HCT116 (cell line): ENCODE measurements at regions not wholly inside any gene's neighbourhood (a gene's known extent, or its start where the extent isn't known, plus 50 kb on each side); places are given as distances from the start of the nearest gene placed in this dataset.
"Not testable (repeated sequence)": the region's sequence is repeated elsewhere in the genome, so short reads cannot be mapped to it uniquely, and the experiment has no call there.

Experiments
- ATAC-seq: fragments of 200-7000 bp; cut with Tn5 transposase; 2 replicates; pipeline ENCODE4 v1.9.1; 2020; ENCODE audit warnings: mild to moderate bottlenecking, moderate library complexity
- BruUV-seq: library from RNA; stranded (reverse); fragments of 400-500 nt; replicated peaks from 2 replicates; lab custom pipeline; 2021; lab: Mats Ljungman, UMichigan
- CTCF ChIA-PET: fragments of 300-600 bp; sonication (Branson Sonifier 250); formaldehyde crosslinking; loops from one replicate; lab custom pipeline; 2021; ENCODE audit warnings: antibody characterized with exemption; lab: Charles Lee
- POLR2A ChIA-PET: fragments of 300-600, 350-600 bp; sonication (Branson Sonifier 250); formaldehyde crosslinking; loops from one replicate; lab custom pipeline; 2021; ENCODE audit warnings: antibody characterized with exemption; lab: Charles Lee
- RAD21 ChIA-PET, 2 experiments: fragments of 300-600 bp; sonication (Branson Sonifier 250); formaldehyde crosslinking; loops; one replicate each; lab custom pipeline; 2023; ENCODE audit warnings: low total read pairs in 2 of 2; ENCODE audit not compliant: uncharacterized antibody in 2 of 2, unreplicated experiment in 2 of 2, low non-redundant PET in 1 of 2; lab: Charles Lee
- DNase-seq: peaks from one replicate; pipeline ENCODE4 v3.0.0-alpha.2; 2010; ENCODE audit warnings: low read depth, low spot score
- H2AFZ ChIP-seq: fragments of 200-600 bp; shearing (Covaris generic), sonication (generic); 2 replicates; pipeline ENCODE4 v1.6.1; 2017; ENCODE audit warnings: low read depth, mixed run types, mixed read lengths, antibody characterized with exemption, low read length; ENCODE audit not compliant: poor library complexity, severe bottlenecking
- H3K27ac ChIP-seq: 2 replicates; pipeline ENCODE4 v1.5.1; 2012; ENCODE audit warnings: low read depth, low read length
- H3K27me3 ChIP-seq: fragments of 200-600 bp; sonication (generic); 2 replicates; pipeline ENCODE4 v1.6.1; 2016; ENCODE audit warnings: mixed run types, low read length, mixed read lengths; ENCODE audit not compliant: insufficient read depth
- H3K36me3 ChIP-seq, 2 experiments: fragments of 200-500 bp in 1 of 2; fragments of 200-600 bp in 1 of 2; sonication (Bioruptor generic) in 1 of 2; sonication (generic) in 1 of 2; 2 replicates each; pipeline versions ENCODE4 v1.5.1 to v1.6.1; 2014 to 2016; ENCODE audit warnings: low read length in 2 of 2, inconsistent platforms in 1 of 2, mixed read lengths in 1 of 2, mixed run types in 1 of 2; ENCODE audit not compliant: insufficient read depth in 2 of 2, control insufficient read depth in 1 of 2
- H3K4me1 ChIP-seq, 2 experiments: fragments of 200-600 bp in 1 of 2; sonication (generic) in 1 of 2; 2 replicates each; pipeline versions ENCODE4 v1.5.1 to v1.6.1; 2012 to 2017; ENCODE audit warnings: low read length in 2 of 2, inconsistent platforms in 1 of 2, mild to moderate bottlenecking in 1 of 2, mixed read lengths in 1 of 2, mixed run types in 1 of 2, moderate library complexity in 1 of 2; ENCODE audit not compliant: insufficient read depth in 2 of 2, control insufficient read depth in 1 of 2
- H3K4me2 ChIP-seq: fragments of 200-600 bp; sonication (generic); 2 replicates; pipeline ENCODE4 v1.6.1; 2017; ENCODE audit warnings: mixed run types, low read length, mixed read lengths
- H3K4me3 ChIP-seq, 2 experiments: fragments of 200-600 bp in 1 of 2; sonication (generic) in 1 of 2; replicated peaks in 1 of 2; 2 replicates each; pipeline ENCODE4 v1.5.1; 2011 to 2016; ENCODE audit warnings: low read length in 2 of 2, control low read depth in 1 of 2, low read depth in 1 of 2, mild to moderate bottlenecking in 1 of 2, mixed read lengths in 1 of 2, mixed run types in 1 of 2
- H3K79me2 ChIP-seq: fragments of 200-600 bp; sonication (generic); 2 replicates; pipeline ENCODE4 v1.6.1; 2017; ENCODE audit warnings: mild to moderate bottlenecking, mixed run types, low read length, moderate library complexity, mixed read lengths; ENCODE audit not compliant: insufficient read depth
- H3K9ac ChIP-seq: fragments of 200-600 bp; sonication (generic); 2 replicates; pipeline ENCODE4 v1.6.1; 2016; ENCODE audit warnings: low read length, mixed read lengths
- H3K9me2 ChIP-seq: fragments of 200-600 bp; sonication (generic), shearing (Covaris generic); 2 replicates; pipeline ENCODE4 v1.6.1; 2017; ENCODE audit warnings: mixed run types, mild to moderate bottlenecking, moderate library complexity; ENCODE audit not compliant: insufficient read depth
- H3K9me3 ChIP-seq, 2 experiments: fragments of 200-500 bp in 1 of 2; fragments of 200-600 bp in 1 of 2; sonication (Bioruptor generic) in 1 of 2; sonication (generic) in 1 of 2; 2 replicates each; pipeline ENCODE4 v1.6.1; 2014 to 2017; ENCODE audit warnings: low read length in 2 of 2, mixed read lengths in 2 of 2, inconsistent platforms in 1 of 2, low read depth in 1 of 2, mild to moderate bottlenecking in 1 of 2, mixed run types in 1 of 2, moderate library complexity in 1 of 2; ENCODE audit not compliant: control insufficient read depth in 1 of 2, insufficient read depth in 1 of 2
- H4K20me1 ChIP-seq: fragments of 200-600 bp; sonication (generic), shearing (Covaris generic); 2 replicates; pipeline ENCODE4 v1.6.1; 2017; ENCODE audit warnings: mixed run types, mild to moderate bottlenecking, moderate library complexity; ENCODE audit not compliant: insufficient read depth
- CBX3 ChIP-seq: IDR thresholded peaks from 2 replicates; pipeline ENCODE4 v1.6.1; 2012; ENCODE audit warnings: low read depth
- ELF1 ChIP-seq: IDR thresholded peaks from 2 replicates; pipeline ENCODE4 v1.6.1; 2012; ENCODE audit warnings: low read depth, borderline replicate concordance
- EZH2 ChIP-seq: fragments of 200-600 bp; sonication (generic); IDR thresholded peaks from 2 replicates; pipeline ENCODE4 v1.6.1; 2017; ENCODE audit warnings: antibody characterized with exemption, mixed run types
- FOSL1 ChIP-seq: IDR thresholded peaks from 2 replicates; pipeline ENCODE4 v1.6.1; 2012; ENCODE audit warnings: low read depth
- JUND ChIP-seq: IDR thresholded peaks from 2 replicates; pipeline ENCODE4 v1.6.1; 2012
- POLR2A ChIP-seq: IDR thresholded peaks from 2 replicates; pipeline ENCODE4 v1.7.0; 2011; ENCODE audit warnings: borderline replicate concordance; ENCODE audit not compliant: insufficient read depth, insufficient read length; ENCODE audit errors: extremely low read depth
- RAD21 ChIP-seq: IDR thresholded peaks from 2 replicates; pipeline ENCODE4 v1.6.1; 2012; ENCODE audit warnings: low read depth, mild to moderate bottlenecking
- SP1 ChIP-seq: IDR thresholded peaks from 2 replicates; pipeline ENCODE4 v1.6.1; 2012; ENCODE audit warnings: low read depth
- YY1 ChIP-seq: IDR thresholded peaks from 2 replicates; pipeline ENCODE4 v1.6.1; 2011; ENCODE audit warnings: low read length, low read depth, moderate library complexity, mild to moderate bottlenecking; ENCODE audit not compliant: insufficient replicate concordance; ENCODE audit errors: extremely low read depth
- intact Hi-C: fragments of 100-400 bp; cut with micrococcal nuclease; formaldehyde crosslinking; loops from 2 replicates; pipeline ENCODE4 v1.10.0; 2022
- TF ChIP-seq, protein P1 (sequence below): IDR thresholded peaks from 2 replicates; pipeline ENCODE4 v1.6.1; 2012
- TF ChIP-seq, protein P2 (sequence below): IDR thresholded peaks from 2 replicates; pipeline ENCODE4 v1.6.1; 2012
- TF ChIP-seq, protein P3 (sequence below), 3 experiments: fragments of 200-600 bp in 1 of 3; sonication (generic) in 1 of 3; IDR thresholded peaks in 2 of 3; conservative IDR thresholded peaks in 1 of 3; 2 replicates each; pipeline ENCODE4 v1.5.1; 2012 to 2017; ENCODE audit warnings: low read depth in 2 of 3, low read length in 2 of 3, antibody characterized with exemption in 1 of 3, borderline replicate concordance in 1 of 3, control low read depth in 1 of 3, mild to moderate bottlenecking in 1 of 3, mixed read lengths in 1 of 3, mixed run types in 1 of 3, moderate library complexity in 1 of 3; ENCODE audit not compliant: insufficient read depth in 1 of 3

DNA sequence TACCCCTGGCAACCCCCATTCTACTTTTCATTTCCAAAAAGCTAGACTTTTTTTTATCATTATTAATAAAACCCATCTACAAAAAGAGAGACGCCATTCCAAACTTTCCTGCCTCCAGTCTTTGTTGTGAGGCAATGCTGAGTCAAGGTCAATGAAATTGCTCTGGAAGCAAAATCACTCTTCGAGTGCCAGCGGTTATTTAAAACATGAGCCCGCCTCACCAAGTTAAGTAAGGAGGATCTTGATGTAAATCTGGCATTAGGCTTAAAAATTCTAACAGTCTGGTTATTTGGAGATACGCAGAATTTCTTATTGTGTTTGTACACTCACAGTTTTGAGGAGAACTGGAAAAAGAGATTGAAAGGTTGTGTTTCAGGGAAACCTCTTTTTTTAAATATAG is 1196.3 kb downstream of the TYW1 start:
- Histone ChIP-seq H2AFZ (no peak overlapping the region), H4K20me1 (no peaks in the 10 kb centered on the region)
- intact Hi-C loops: no loop called here
- TF ChIP-seq JUND: no peak
- no peak for TF ChIP-seq FOSL1
- no peak for TF ChIP-seq CBX3
- no peak for TF ChIP-seq YY1
- TF ChIP-seq, protein P1, sequence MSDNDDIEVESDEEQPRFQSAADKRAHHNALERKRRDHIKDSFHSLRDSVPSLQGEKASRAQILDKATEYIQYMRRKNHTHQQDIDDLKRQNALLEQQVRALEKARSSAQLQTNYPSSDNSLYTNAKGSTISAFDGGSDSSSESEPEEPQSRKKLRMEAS: no peak
- TF ChIP-seq SP1: no peak
- TF ChIP-seq, protein P2, sequence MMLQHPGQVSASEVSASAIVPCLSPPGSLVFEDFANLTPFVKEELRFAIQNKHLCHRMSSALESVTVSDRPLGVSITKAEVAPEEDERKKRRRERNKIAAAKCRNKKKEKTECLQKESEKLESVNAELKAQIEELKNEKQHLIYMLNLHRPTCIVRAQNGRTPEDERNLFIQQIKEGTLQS: no peak
- TF ChIP-seq POLR2A: no peak
- no peak for TF ChIP-seq ELF1
- TF ChIP-seq, protein P3, sequence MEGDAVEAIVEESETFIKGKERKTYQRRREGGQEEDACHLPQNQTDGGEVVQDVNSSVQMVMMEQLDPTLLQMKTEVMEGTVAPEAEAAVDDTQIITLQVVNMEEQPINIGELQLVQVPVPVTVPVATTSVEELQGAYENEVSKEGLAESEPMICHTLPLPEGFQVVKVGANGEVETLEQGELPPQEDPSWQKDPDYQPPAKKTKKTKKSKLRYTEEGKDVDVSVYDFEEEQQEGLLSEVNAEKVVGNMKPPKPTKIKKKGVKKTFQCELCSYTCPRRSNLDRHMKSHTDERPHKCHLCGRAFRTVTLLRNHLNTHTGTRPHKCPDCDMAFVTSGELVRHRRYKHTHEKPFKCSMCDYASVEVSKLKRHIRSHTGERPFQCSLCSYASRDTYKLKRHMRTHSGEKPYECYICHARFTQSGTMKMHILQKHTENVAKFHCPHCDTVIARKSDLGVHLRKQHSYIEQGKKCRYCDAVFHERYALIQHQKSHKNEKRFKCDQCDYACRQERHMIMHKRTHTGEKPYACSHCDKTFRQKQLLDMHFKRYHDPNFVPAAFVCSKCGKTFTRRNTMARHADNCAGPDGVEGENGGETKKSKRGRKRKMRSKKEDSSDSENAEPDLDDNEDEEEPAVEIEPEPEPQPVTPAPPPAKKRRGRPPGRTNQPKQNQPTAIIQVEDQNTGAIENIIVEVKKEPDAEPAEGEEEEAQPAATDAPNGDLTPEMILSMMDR (IDR thresholded peaks at IDR 0.05 in 2 of 3, conservative IDR thresholded peaks at IDR 0.05 in 1 of 3; ENCODE audit: borderline replicate concordance in 1 of 3, insufficient read depth in 1 of 3, low read depth in 2 of 3, low read length in 2 of 3): no peak
- no peak for TF ChIP-seq RAD21
- TF ChIP-seq EZH2: no peak
- TF ChIP-seq, all 23 proteins: peak for 0
- no TSS peak for BruUV-seq
- H3K9me3 ChIP-seq: no peaks in the 10 kb centered on the region
- ChIA-PET POLR2A (no interaction called here), CTCF (no interaction called here), RAD21 (no interaction called here)
- no peaks in the 10 kb centered on the region for H3K27me3 ChIP-seq
- no peaks in the 10 kb centered on the region for H3K4me1 ChIP-seq
- H3K9me2 ChIP-seq: no peaks in the 10 kb centered on the region
- H3K4me3 ChIP-seq: no peak overlapping the region
- no peaks in the 10 kb centered on the region for H3K36me3 ChIP-seq
- no peak overlapping the region for H3K27ac ChIP-seq
- DNase-seq: no peak
- H3K9ac ChIP-seq: no peak overlapping the region
- no peaks in the 10 kb centered on the region for H3K79me2 ChIP-seq
- H3K4me2 ChIP-seq: no peak overlapping the region
- ATAC-seq: no peak

DNA sequence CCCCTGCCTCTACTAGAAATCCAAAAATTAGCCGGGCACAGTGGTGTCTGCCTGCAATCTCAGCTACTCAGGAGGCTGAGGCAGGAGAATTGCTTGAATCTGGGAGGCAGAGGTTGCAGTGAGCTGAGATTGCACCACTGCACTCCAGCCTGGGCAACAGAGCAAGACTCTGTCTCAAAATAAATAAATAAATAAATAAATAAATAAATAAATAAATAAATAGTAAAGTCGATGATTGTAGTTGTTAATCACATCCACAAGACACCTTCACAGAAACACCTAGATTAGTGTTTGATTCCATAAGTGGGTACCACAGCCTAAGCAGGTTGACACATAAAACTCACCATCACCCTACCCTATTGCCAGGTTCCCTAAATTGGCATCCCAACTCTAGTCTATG is 1199.0 kb downstream of the TYW1 start:
- H3K36me3 ChIP-seq, CTCF ChIA-PET, POLR2A ChIA-PET, ATAC-seq, H3K9me3 ChIP-seq, H3K4me2 ChIP-seq, RAD21 ChIA-PET, H3K9me2 ChIP-seq, intact Hi-C loops, H3K79me2 ChIP-seq, H2AFZ ChIP-seq, BruUV-seq, H3K4me1 ChIP-seq, H3K27me3 ChIP-seq, DNase-seq, H4K20me1 ChIP-seq, H3K27ac ChIP-seq, H3K9ac ChIP-seq, H3K4me3 ChIP-seq: not testable (repeated sequence)
